ENCODE measurements at regions not wholly inside any gene's neighbourhood (a gene's known extent, or its start where the extent isn't known, plus 50 kb on each side); places are given as distances from the start of the nearest gene placed in this dataset.

- no peak for DNase-seq (ENCODE audit: low read depth in 2 of 2)
- no peak overlapping the region for H3K4me2 ChIP-seq (ENCODE audit: extremely low read depth, insufficient read depth, low read length)
Measured at GRCh38 chr5:8844847-8845246, 701.0 kb downstream of the SEMA5A start.

GRCh38 chr5:8845296-8845695 lies 700.6 kb downstream of the SEMA5A start:
- Histone ChIP-seq H3K27ac (ENCODE audit: insufficient read depth, low read length) (peak overlapping the region; percentile 66), H2AFZ (ENCODE audit: low read length) (no peak overlapping the region)

More at GRCh38 chr5:8844847-8845246, 701.0 kb downstream of the SEMA5A start:
- Histone ChIP-seq H4K20me1 (ENCODE audit: control insufficient read depth, extremely low read depth, insufficient read depth, low read length) (no peaks in the 10 kb centered on the region), H3K79me2 (ENCODE audit: control insufficient read depth, insufficient read depth, low read length) (no peaks in the 10 kb centered on the region), H3K27ac (ENCODE audit: insufficient read depth, low read length) (peak overlapping the region; percentile 66), H3K27me3 (ENCODE audit: control insufficient read depth, insufficient read depth, low read length) (no peaks in the 10 kb centered on the region), H3K9me3 (ENCODE audit: control insufficient read depth, insufficient read depth, low read depth, low read length) (no peaks in the 10 kb centered on the region), H2AFZ (ENCODE audit: low read length) (peak overlapping the region; percentile 54), H3K4me1 (ENCODE audit: control insufficient read depth, extremely low read depth, insufficient read depth, low read length) (peaks cover 34% of the 10 kb centered on the region), H3K36me3 (ENCODE audit: control insufficient read depth, insufficient read depth, low read length) (no peaks in the 10 kb centered on the region), H3K4me3 (replicated peaks in 1 of 4; ENCODE audit: control extremely low read depth in 1 of 4, insufficient read depth in 1 of 4, low read depth in 3 of 4, low read length in 4 of 4) (no peak overlapping the region), H3K9ac (ENCODE audit: insufficient read depth, low read length) (no peak overlapping the region)
- TF ChIP-seq EZH2 (IDR thresholded peaks at IDR 0.05; ENCODE audit: low read length, missing control alignments) (no peak), CTCF (conservative IDR thresholded peaks at IDR 0.05 in 1 of 2, IDR thresholded peaks at IDR 0.05 in 1 of 2; ENCODE audit: low read depth in 1 of 2, low read length in 2 of 2) (no peak)

GRCh38 chr5:8848366-8848765 lies 697.5 kb downstream of the SEMA5A start:
- H3K36me3 ChIP-seq (ENCODE audit: control insufficient read depth, insufficient read depth, low read length) = no peaks in the 10 kb centered on the region
- no peaks in the 10 kb centered on the region for H3K27me3 ChIP-seq (ENCODE audit: control insufficient read depth, insufficient read depth, low read length)
- no peaks in the 10 kb centered on the region for H3K9me3 ChIP-seq (ENCODE audit: control insufficient read depth, insufficient read depth, low read depth, low read length)
- no peak for TF ChIP-seq CTCF (conservative IDR thresholded peaks at IDR 0.05 in 1 of 2, IDR thresholded peaks at IDR 0.05 in 1 of 2; ENCODE audit: low read depth in 1 of 2, low read length in 2 of 2)
- no peak for TF ChIP-seq EZH2 (IDR thresholded peaks at IDR 0.05; ENCODE audit: low read length, missing control alignments)
- no peaks in the 10 kb centered on the region for H3K79me2 ChIP-seq (ENCODE audit: control insufficient read depth, insufficient read depth, low read length)
- H4K20me1 ChIP-seq (ENCODE audit: control insufficient read depth, extremely low read depth, insufficient read depth, low read length) = no peaks in the 10 kb centered on the region
- H3K27ac ChIP-seq (ENCODE audit: insufficient read depth, low read length) = no peak overlapping the region
- no peak overlapping the region for H2AFZ ChIP-seq (ENCODE audit: low read length)
- no peak overlapping the region for H3K4me2 ChIP-seq (ENCODE audit: extremely low read depth, insufficient read depth, low read length)
- no peak for DNase-seq (ENCODE audit: low read depth in 2 of 2)
- H3K4me3 ChIP-seq (replicated peaks in 1 of 4; ENCODE audit: control extremely low read depth in 1 of 4, insufficient read depth in 1 of 4, low read depth in 3 of 4, low read length in 4 of 4) = no peak overlapping the region
- peaks cover 27% of the 10 kb centered on the region for H3K4me1 ChIP-seq (ENCODE audit: control insufficient read depth, extremely low read depth, insufficient read depth, low read length)
- H3K9ac ChIP-seq (ENCODE audit: insufficient read depth, low read length) = no peak overlapping the region

More at GRCh38 chr5:8845296-8845695, 700.6 kb downstream of the SEMA5A start:
- peak; percentile 43 to 51 for DNase-seq (ENCODE audit: low read depth in 2 of 2)
- H3K9ac ChIP-seq (ENCODE audit: insufficient read depth, low read length) = no peak overlapping the region
- no peaks in the 10 kb centered on the region for H3K27me3 ChIP-seq (ENCODE audit: control insufficient read depth, insufficient read depth, low read length)
- no peaks in the 10 kb centered on the region for H3K36me3 ChIP-seq (ENCODE audit: control insufficient read depth, insufficient read depth, low read length)
- TF ChIP-seq EZH2 (IDR thresholded peaks at IDR 0.05; ENCODE audit: low read length, missing control alignments) (no peak), CTCF (conservative IDR thresholded peaks at IDR 0.05 in 1 of 2, IDR thresholded peaks at IDR 0.05 in 1 of 2; ENCODE audit: low read depth in 1 of 2, low read length in 2 of 2) (no peak)
- H3K4me1 ChIP-seq (ENCODE audit: control insufficient read depth, extremely low read depth, insufficient read depth, low read length) = peaks cover 34% of the 10 kb centered on the region
- H3K4me3 ChIP-seq (replicated peaks in 1 of 4; ENCODE audit: control extremely low read depth in 1 of 4, insufficient read depth in 1 of 4, low read depth in 3 of 4, low read length in 4 of 4) = no peak overlapping the region
- no peak overlapping the region for H3K4me2 ChIP-seq (ENCODE audit: extremely low read depth, insufficient read depth, low read length)
- no peaks in the 10 kb centered on the region for H3K79me2 ChIP-seq (ENCODE audit: control insufficient read depth, insufficient read depth, low read length)
- no peaks in the 10 kb centered on the region for H3K9me3 ChIP-seq (ENCODE audit: control insufficient read depth, insufficient read depth, low read depth, low read length)
- no peaks in the 10 kb centered on the region for H4K20me1 ChIP-seq (ENCODE audit: control insufficient read depth, extremely low read depth, insufficient read depth, low read length)

Data from fibroblast of lung (primary cell).